ENCODE measurements at regions not wholly inside any gene's neighbourhood (a gene's known extent, or its start where the extent isn't known, plus 50 kb on each side); places are given as distances from the start of the nearest gene placed in this dataset.

- DNase-seq (ENCODE audit: unreplicated experiment): no peak
- intact Hi-C loops (cut with micrococcal nuclease): no loop called here
- CTCF ChIA-PET: no interaction called here
- Mint-ChIP-seq H3K27me3 (ENCODE audit: insufficient read depth, unreplicated experiment) (no peaks in the 10 kb centered on the region), H3K4me3 (ENCODE audit: unreplicated experiment) (no peak overlapping the region), H3K27ac (ENCODE audit: low read depth, unreplicated experiment) (no peak overlapping the region), H3K36me3 (ENCODE audit: insufficient read depth, unreplicated experiment) (no peaks in the 10 kb centered on the region), H3K4me1 (ENCODE audit: insufficient read depth, unreplicated experiment) (no peaks in the 10 kb centered on the region), H3K9me3 (ENCODE audit: unreplicated experiment) (peaks cover 24% of the 10 kb centered on the region)
- POLR2A ChIA-PET: no interaction called here
- no TSS peak for BruUV-seq (replicated peaks)
- no peak for TF ChIP-seq CTCF (IDR thresholded peaks at IDR 0.05; ENCODE audit: unreplicated experiment)
These were observed 893.5 kb upstream of the ZEB2 start for GRCh38 chr2:145413261-145414030.

- no TSS peak for BruUV-seq (replicated peaks)
- H3K27me3 Mint-ChIP-seq (ENCODE audit: insufficient read depth, unreplicated experiment): no peaks in the 10 kb centered on the region
- CTCF ChIA-PET: interaction anchor here (1.4 kb wide), 1 partner anchor 962 kb away, joined by 3 read pairs; no protein-coding TSS in a partner anchor
- POLR2A ChIA-PET: no interaction called here
- H3K36me3 Mint-ChIP-seq (ENCODE audit: insufficient read depth, unreplicated experiment): no peaks in the 10 kb centered on the region
- H3K27ac Mint-ChIP-seq (ENCODE audit: low read depth, unreplicated experiment): no peak overlapping the region
- peaks cover 24% of the 10 kb centered on the region for H3K9me3 Mint-ChIP-seq (ENCODE audit: unreplicated experiment)
- no peak for DNase-seq (ENCODE audit: unreplicated experiment)
- no peak for TF ChIP-seq CTCF (IDR thresholded peaks at IDR 0.05; ENCODE audit: unreplicated experiment)
- intact Hi-C loops (cut with micrococcal nuclease): no loop called here
- no peak overlapping the region for H3K4me3 Mint-ChIP-seq (ENCODE audit: unreplicated experiment)
- no peaks in the 10 kb centered on the region for H3K4me1 Mint-ChIP-seq (ENCODE audit: insufficient read depth, unreplicated experiment)
These were observed 892.2 kb upstream of the ZEB2 start for GRCh38 chr2:145412155-145412554.

- ChIA-PET POLR2A (no interaction called here), CTCF (interaction anchor here (0.5 to 1.4 kb wide), 2 partner anchors 225 to 962 kb away, joined by 3 read pairs; no protein-coding TSS in a partner anchor)
- H3K27ac Mint-ChIP-seq (ENCODE audit: low read depth, unreplicated experiment): no peak overlapping the region
- no peaks in the 10 kb centered on the region for H3K36me3 Mint-ChIP-seq (ENCODE audit: insufficient read depth, unreplicated experiment)
- no peak for DNase-seq (ENCODE audit: unreplicated experiment)
- no TSS peak for BruUV-seq (replicated peaks)
- no peaks in the 10 kb centered on the region for H3K27me3 Mint-ChIP-seq (ENCODE audit: insufficient read depth, unreplicated experiment)
- intact Hi-C loops (cut with micrococcal nuclease): no loop called here
- H3K4me1 Mint-ChIP-seq (ENCODE audit: insufficient read depth, unreplicated experiment): no peaks in the 10 kb centered on the region
- H3K9me3 Mint-ChIP-seq (ENCODE audit: unreplicated experiment): peaks cover 22% of the 10 kb centered on the region
- H3K4me3 Mint-ChIP-seq (ENCODE audit: unreplicated experiment): no peak overlapping the region
- no peak for TF ChIP-seq CTCF (IDR thresholded peaks at IDR 0.05; ENCODE audit: unreplicated experiment)
These were observed 891.6 kb upstream of the ZEB2 start for GRCh38 chr2:145411493-145411892.

GRCh38 chr2:145410086-145410485, 890.2 kb upstream of the ZEB2 start:
- CTCF ChIA-PET: no interaction called here
- TF ChIP-seq CTCF (IDR thresholded peaks at IDR 0.05; ENCODE audit: unreplicated experiment): no peak
- POLR2A ChIA-PET: no interaction called here
- no peak for DNase-seq (ENCODE audit: unreplicated experiment)
- no peak overlapping the region for H3K27ac Mint-ChIP-seq (ENCODE audit: low read depth, unreplicated experiment)
- H3K4me1 Mint-ChIP-seq (ENCODE audit: insufficient read depth, unreplicated experiment): no peaks in the 10 kb centered on the region
- intact Hi-C loops (cut with micrococcal nuclease): no loop called here
- no TSS peak for BruUV-seq (replicated peaks)
- no peaks in the 10 kb centered on the region for H3K27me3 Mint-ChIP-seq (ENCODE audit: insufficient read depth, unreplicated experiment)
- peaks cover 8% of the 10 kb centered on the region for H3K9me3 Mint-ChIP-seq (ENCODE audit: unreplicated experiment)
- no peaks in the 10 kb centered on the region for H3K36me3 Mint-ChIP-seq (ENCODE audit: insufficient read depth, unreplicated experiment)
- H3K4me3 Mint-ChIP-seq (ENCODE audit: unreplicated experiment): no peak overlapping the region

All from MCF 10A (cell line).